ENCODE measurements at regions not wholly inside any gene's neighbourhood (a gene's known extent, or its start where the extent isn't known, plus 50 kb on each side); places are given as distances from the start of the nearest gene placed in this dataset.
A peak's percentile ranks its signal among the peaks of the same experiment; 100 is the strongest.

- no peak overlapping the region for H3K4me3 ChIP-seq (ENCODE audit: low read depth, low read length)
- no peak for TF ChIP-seq CTCF (IDR thresholded peaks at IDR 0.05; ENCODE audit: insufficient read depth, low read length, missing control alignments)
- ChIA-PET POLR2A (no interaction called here), CTCF (interaction anchor here (0.7 kb wide), 1 partner anchor 13 kb away, joined by 3 read pairs; no protein-coding TSS in a partner anchor)
- no peak for DNase-seq (ENCODE audit: low read depth, low spot score)
These were observed 74.8 kb upstream of the KCNQ5 start for GRCh38 chr6:72547020-72547419.

GRCh38 chr6:72551470-72551869 lies 70.4 kb upstream of the KCNQ5 start:
- ChIA-PET CTCF (no interaction called here), POLR2A (no interaction called here)
- H3K4me3 ChIP-seq (ENCODE audit: low read depth, low read length), result no peak overlapping the region
- no peak for DNase-seq (ENCODE audit: low read depth, low spot score)
- no peak for TF ChIP-seq CTCF (IDR thresholded peaks at IDR 0.05; ENCODE audit: insufficient read depth, low read length, missing control alignments)

GRCh38 chr6:72552938-72553337 lies 68.9 kb upstream of the KCNQ5 start:
- DNase-seq (ENCODE audit: low read depth, low spot score), result no peak
- no peak for TF ChIP-seq CTCF (IDR thresholded peaks at IDR 0.05; ENCODE audit: insufficient read depth, low read length, missing control alignments)

GRCh38 chr6:72553531-72554511 lies 68.0 kb upstream of the KCNQ5 start:
- ChIA-PET POLR2A (interaction anchor here (1.0 kb wide), 1 partner anchor 28 kb away, joined by 3 read pairs; no protein-coding TSS in a partner anchor), CTCF (interaction anchor here (0.7 to 3.2 kb wide), 4 partner anchors 10 to 142 kb away, joined by 3 to 12 read pairs (median 4); no protein-coding TSS in a partner anchor)
- DNase-seq (ENCODE audit: low read depth, low spot score), result peak; percentile 56
- no peak overlapping the region for H3K4me3 ChIP-seq (ENCODE audit: low read depth, low read length)
- TF ChIP-seq CTCF (IDR thresholded peaks at IDR 0.05; ENCODE audit: insufficient read depth, low read length, missing control alignments), result no peak

More at GRCh38 chr6:72552938-72553337, 68.9 kb upstream of the KCNQ5 start:
- ChIA-PET CTCF (interaction anchor here (0.8 to 3.2 kb wide), 3 partner anchors 27 to 141 kb away, joined by 3 to 12 read pairs (median 5); no protein-coding TSS in a partner anchor), POLR2A (no interaction called here)
- no peak overlapping the region for H3K4me3 ChIP-seq (ENCODE audit: low read depth, low read length)

- POLR2A ChIA-PET, result interaction anchor here (1.0 kb wide), 1 partner anchor 29 kb away, joined by 3 read pairs; no protein-coding TSS in a partner anchor
- no peak for TF ChIP-seq CTCF (IDR thresholded peaks at IDR 0.05; ENCODE audit: insufficient read depth, low read length, missing control alignments)
- H3K4me3 ChIP-seq (ENCODE audit: low read depth, low read length), result no peak overlapping the region
- no peak for DNase-seq (ENCODE audit: low read depth, low spot score)
- CTCF ChIA-PET, result interaction anchor here (0.6 to 3.2 kb wide), 6 partner anchors 9 to 145 kb away, joined by 3 to 12 read pairs (median 3); no protein-coding TSS in a partner anchor
These were observed 67.1 kb upstream of the KCNQ5 start for GRCh38 chr6:72554761-72555221.

- no peak overlapping the region for H3K4me3 ChIP-seq (ENCODE audit: low read depth, low read length)
- no peak for TF ChIP-seq CTCF (IDR thresholded peaks at IDR 0.05; ENCODE audit: insufficient read depth, low read length, missing control alignments)
- CTCF ChIA-PET, result interaction anchor here (0.7 to 1.5 kb wide), 4 partner anchors 9 to 147 kb away, joined by 3 to 5 read pairs (median 4); no protein-coding TSS in a partner anchor
- no peak for DNase-seq (ENCODE audit: low read depth, low spot score)
- POLR2A ChIA-PET, result no interaction called here
These were observed 62.8 kb upstream of the KCNQ5 start for GRCh38 chr6:72559067-72559466.
